SU-DHL-6 (cell line): ENCODE measurements at regions not wholly inside any gene's neighbourhood (a gene's known extent, or its start where the extent isn't known, plus 50 kb on each side); places are given as distances from the start of the nearest gene placed in this dataset.

Experiments used
- EZH2phosphoT487 ChIP-seq: fragments of 200-600 bp; sonication (generic), shearing (Covaris generic); conservative IDR thresholded peaks from 2 replicates; pipeline ENCODE4 v1.6.1; 2018; ENCODE audit warnings: mild to moderate bottlenecking, antibody characterized with exemption, low read length, moderate library complexity, mixed read lengths
- TF ChIP-seq, protein P1 (sequence below): fragments of 200-600 bp; sonication (generic); IDR thresholded peaks from one replicate; pipeline ENCODE4 v1.5.1; 2017; ENCODE audit warnings: antibody characterized with exemption, mild to moderate bottlenecking, low read length, moderate library complexity; ENCODE audit not compliant: insufficient read depth, poor library complexity, severe bottlenecking

DNA sequence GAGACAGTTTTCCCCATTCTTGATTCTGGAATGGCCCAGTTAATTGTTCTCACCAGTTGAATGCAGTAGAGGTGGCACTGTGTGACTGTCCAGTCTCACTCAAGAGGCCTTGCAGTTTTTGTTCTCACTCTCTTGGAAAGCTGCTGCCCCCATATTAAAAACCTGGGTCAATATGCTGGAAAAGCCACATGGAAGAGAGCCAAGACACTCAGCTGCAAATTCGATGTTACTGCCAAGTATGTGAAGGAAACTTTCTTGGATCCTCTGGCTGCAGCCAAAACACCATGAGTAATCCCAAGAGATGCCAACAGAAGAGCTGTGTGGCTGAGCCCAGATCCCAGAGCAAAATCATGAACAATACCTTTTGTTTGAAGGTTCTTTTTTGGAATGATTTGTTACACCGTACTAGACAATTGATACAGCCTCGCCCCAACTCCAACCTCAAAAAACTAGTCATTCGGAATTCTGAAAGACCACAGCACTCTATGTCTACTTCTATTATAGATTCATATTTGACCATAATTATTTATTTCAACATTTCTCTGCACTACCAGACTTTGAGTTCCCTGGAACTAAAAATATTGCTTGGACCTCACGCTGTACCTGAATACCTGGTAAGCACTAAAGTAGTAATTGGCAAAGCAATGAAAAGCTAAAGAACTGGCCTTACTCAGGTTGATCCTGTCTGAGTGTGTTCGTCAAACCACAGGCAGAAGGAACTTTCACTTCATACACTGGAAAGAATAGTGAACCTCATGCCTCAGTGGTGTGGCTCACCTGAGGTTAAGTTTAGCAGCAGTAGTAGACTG is 378.8 kb downstream of the ETS1 start:
- TF ChIP-seq, protein P1, sequence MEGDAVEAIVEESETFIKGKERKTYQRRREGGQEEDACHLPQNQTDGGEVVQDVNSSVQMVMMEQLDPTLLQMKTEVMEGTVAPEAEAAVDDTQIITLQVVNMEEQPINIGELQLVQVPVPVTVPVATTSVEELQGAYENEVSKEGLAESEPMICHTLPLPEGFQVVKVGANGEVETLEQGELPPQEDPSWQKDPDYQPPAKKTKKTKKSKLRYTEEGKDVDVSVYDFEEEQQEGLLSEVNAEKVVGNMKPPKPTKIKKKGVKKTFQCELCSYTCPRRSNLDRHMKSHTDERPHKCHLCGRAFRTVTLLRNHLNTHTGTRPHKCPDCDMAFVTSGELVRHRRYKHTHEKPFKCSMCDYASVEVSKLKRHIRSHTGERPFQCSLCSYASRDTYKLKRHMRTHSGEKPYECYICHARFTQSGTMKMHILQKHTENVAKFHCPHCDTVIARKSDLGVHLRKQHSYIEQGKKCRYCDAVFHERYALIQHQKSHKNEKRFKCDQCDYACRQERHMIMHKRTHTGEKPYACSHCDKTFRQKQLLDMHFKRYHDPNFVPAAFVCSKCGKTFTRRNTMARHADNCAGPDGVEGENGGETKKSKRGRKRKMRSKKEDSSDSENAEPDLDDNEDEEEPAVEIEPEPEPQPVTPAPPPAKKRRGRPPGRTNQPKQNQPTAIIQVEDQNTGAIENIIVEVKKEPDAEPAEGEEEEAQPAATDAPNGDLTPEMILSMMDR, result no peak
- no peak for TF ChIP-seq EZH2phosphoT487
